SK-N-SH treated with all-trans-retinoic acid at 6 μM for 48 hours (cell line): ENCODE measurements at regions not wholly inside any gene's neighbourhood (a gene's known extent, or its start where the extent isn't known, plus 50 kb on each side); places are given as distances from the start of the nearest gene placed in this dataset.

Experiments
- ARNTL ChIP-seq: fragments of 450-650 bp; formaldehyde crosslinking; IDR thresholded peaks from 2 replicates; pipeline ENCODE4 v1.5.0; 2020; ENCODE audit warnings: low read depth, mild to moderate bottlenecking, moderate library complexity, borderline replicate concordance
- CREB5 ChIP-seq: fragments of 250-450 bp; sonication (Bioruptor Pico); IDR thresholded peaks from 2 replicates; pipeline ENCODE4 v1.5.1; 2020; ENCODE audit warnings: low read depth, mild to moderate bottlenecking, moderate library complexity
- ESRRG ChIP-seq: fragments of 250-450 bp; sonication (Bioruptor Pico); IDR thresholded peaks from 2 replicates; pipeline ENCODE4 v1.6.1; 2021; ENCODE audit warnings: mild to moderate bottlenecking
- GLIS3 ChIP-seq: fragments of 250-450 bp; sonication (Bioruptor Pico); IDR thresholded peaks from 2 replicates; pipeline ENCODE4 v1.5.0; 2020; ENCODE audit warnings: mild to moderate bottlenecking, moderate library complexity
- PATZ1 ChIP-seq: fragments of 250-450 bp; sonication (Bioruptor Pico); IDR thresholded peaks from 2 replicates; pipeline ENCODE4 v1.8.0; 2020; ENCODE audit warnings: mild to moderate bottlenecking, moderate library complexity, borderline replicate concordance
- POU6F1 ChIP-seq: fragments of 250-450 bp; sonication (Bioruptor Pico); IDR thresholded peaks from 2 replicates; pipeline ENCODE4 v1.8.0; 2021; ENCODE audit warnings: low read depth, mild to moderate bottlenecking, moderate library complexity, borderline replicate concordance
- PPARA ChIP-seq: fragments of 250-450 bp; sonication (Bioruptor Pico); IDR thresholded peaks from 2 replicates; pipeline ENCODE4 v1.5.0; 2020; ENCODE audit warnings: mild to moderate bottlenecking, borderline replicate concordance
- RARB ChIP-seq: fragments of 250-450 bp; sonication (Bioruptor Pico); IDR thresholded peaks from 2 replicates; pipeline ENCODE4 v1.8.0; 2021; ENCODE audit warnings: mild to moderate bottlenecking, moderate library complexity
- TCF4 ChIP-seq: fragments of 250-450 bp; sonication (Bioruptor Pico); IDR thresholded peaks from 2 replicates; pipeline ENCODE4 v1.8.0; 2021; ENCODE audit warnings: mild to moderate bottlenecking, moderate library complexity, borderline replicate concordance
- ZFP3 ChIP-seq: fragments of 250-450 bp; sonication (Bioruptor Pico); IDR thresholded peaks from 2 replicates; pipeline ENCODE4 v1.5.0; 2020; ENCODE audit warnings: mild to moderate bottlenecking, moderate library complexity
- ZFP30 ChIP-seq: fragments of 450-650 bp; formaldehyde crosslinking; IDR thresholded peaks from 2 replicates; pipeline ENCODE4 v1.5.0; 2022; ENCODE audit warnings: mild to moderate bottlenecking, moderate library complexity
- ZNF70 ChIP-seq: fragments of 450-650 bp; formaldehyde crosslinking; IDR thresholded peaks from 2 replicates; pipeline ENCODE4 v1.5.0; 2020; ENCODE audit warnings: mild to moderate bottlenecking, moderate library complexity

- TF ChIP-seq RARB (CRISPR knock-in tag): no peak
- no peak for TF ChIP-seq PPARA
- no peak for TF ChIP-seq ESRRG (CRISPR knock-in tag)
- no peak for TF ChIP-seq ZFP30 (CRISPR knock-in tag)
- TF ChIP-seq PATZ1 (CRISPR knock-in tag): no peak
- no peak for TF ChIP-seq ZFP3 (CRISPR knock-in tag)
- TF ChIP-seq POU6F1 (CRISPR knock-in tag): no peak
- no peak for TF ChIP-seq ARNTL
- no peak for TF ChIP-seq ZNF70 (CRISPR knock-in tag)
- no peak for TF ChIP-seq TCF4 (CRISPR knock-in tag)
- no peak for TF ChIP-seq GLIS3 (CRISPR knock-in tag)
- TF ChIP-seq CREB5 (CRISPR knock-in tag): no peak
These were observed 170.8 kb downstream of the PMAIP1 start for GRCh38 chr18:60070631-60071030.
